Pancreas (tissue), 10 donors: ENCODE measurements at regions not wholly inside any gene's neighbourhood (a gene's known extent, or its start where the extent isn't known, plus 50 kb on each side); places are given as distances from the start of the nearest gene placed in this dataset.

Experiments used
- ATAC-seq, 4 donors: fragments of 200-7000 bp; cut with Tn5 transposase; one replicate each; pipeline versions ENCODE4 v1.8.0 to v1.9.1; 2020; ENCODE audit warnings: mild to moderate bottlenecking in 4 of 4, moderate library complexity in 4 of 4
- DNase-seq, 6 donors: peaks; one replicate each; pipeline ENCODE4 v3.0.0-alpha.2; 2020
- FAIRE-seq: peaks from 2 replicates; lab custom pipeline; 2012; peaks lifted over from hg19 to GRCh38; lab: Jason Lieb, UNC
- H3K27ac ChIP-seq, 4 donors: fragments of 200-600 bp; sonication (generic); 1 replicate in 3 of 4; 2 replicates in 1 of 4; pipeline versions ENCODE4 v1.5.0 to v1.8.0; 2020
- H3K27me3 ChIP-seq, 4 donors: fragments of 200-600 bp; one replicate each; pipeline ENCODE4 v1.8.0; 2021
- H3K36me3 ChIP-seq, 3 donors: fragments of 200-600 bp; sonication (generic) in 1 of 3; one replicate each; pipeline versions ENCODE4 v1.5.0 to v1.8.0; 2020 to 2021
- H3K4me1 ChIP-seq, 3 donors: fragments of 200-600 bp; one replicate each; pipeline ENCODE4 v1.8.0; 2021
- H3K4me3 ChIP-seq, 4 donors: fragments of 200-600 bp; sonication (generic) in 2 of 4; one replicate each; pipeline versions ENCODE4 v1.5.0 to v1.8.0; 2020 to 2021
- H3K9me3 ChIP-seq, 4 donors: fragments of 200-600 bp; one replicate each; pipeline ENCODE4 v1.8.0; 2021
- CTCF ChIP-seq, 4 donors: fragments of 200-600 bp; sonication (generic) in 3 of 4; IDR thresholded peaks; one replicate each; pipeline versions ENCODE4 v1.5.0 to v1.8.0; 2021; ENCODE audit warnings: antibody characterized with exemption in 4 of 4
- WGBS, 2 donors: extraction: QIAGEN DNeasy Blood & Tissue Kit; methylation state at CpG; one replicate each; pipeline ENCODE4 v1.1.7; 2013; 5-methylcytosine and 5-hydroxymethylcytosine counted together
- intact Hi-C, 3 donors: fragments of 100-400 bp; cut with DNase I; formaldehyde crosslinking; loops; one replicate each; pipeline versions ENCODE4 v1.11.1 to v1.14.2; 2022
- donor health status: healthy with polysubstance abuse.
- donor health status: DM: no; HTN: no; CAD: no; lungs with moderate emphysema.
- donor health status: DM: no; HTN: no; CAD: no.
- donor health status: control.
- donor health status: control.
- donor health status: Bipolar disorder and iron deficiency.
- donor health status: DM: yes; HTN: yes; CAD: no.
- donor health status: DM: no; HTN: no; CAD: no.
- donor health status: DM: no; HTN: no; CAD: no.
- donor health status: DM: yes; HTN: yes; CAD: no.

GRCh38 chr11:107249054-107249453 lies 208.6 kb downstream of the CWF19L2 start:
- Histone ChIP-seq H3K9me3 (no peaks in the 10 kb centered on the region), H3K27ac (no peak overlapping the region), H3K4me3 (no peak overlapping the region), H3K4me1 (no peaks in the 10 kb centered on the region), H3K36me3 (no peaks in the 10 kb centered on the region), H3K27me3 (no peaks in the 10 kb centered on the region)
- WGBS, 2 donors = 61 to 79% methylated on average over 5 of the region's 5 CpGs
- ATAC-seq (no peak), DNase-seq (no peak), FAIRE-seq (no peak)
- TF ChIP-seq CTCF (IDR thresholded peaks at IDR 0.05) = no peak
- intact Hi-C loops = no loop called here

GRCh38 chr11:107247167-107247861 lies 210.3 kb downstream of the CWF19L2 start:
- Histone ChIP-seq H3K27me3 (no peaks in the 10 kb centered on the region), H3K4me1 (no peaks in the 10 kb centered on the region), H3K27ac (no peak overlapping the region), H3K9me3 (no peaks in the 10 kb centered on the region), H3K36me3 (no peaks in the 10 kb centered on the region), H3K4me3 (no peak overlapping the region)
- intact Hi-C loops = no loop called here
- DNase-seq (no peak), FAIRE-seq (no peak), ATAC-seq (no peak)
- TF ChIP-seq CTCF (IDR thresholded peaks at IDR 0.05) = no peak
- 69 to 78% methylated on average over 4 of the region's 4 CpGs for WGBS, 2 donors

GRCh38 chr11:107243929-107244328 lies 213.7 kb downstream of the CWF19L2 start:
- Histone ChIP-seq H3K36me3 (no peaks in the 10 kb centered on the region), H3K9me3 (no peaks in the 10 kb centered on the region), H3K4me1 (no peaks in the 10 kb centered on the region), H3K4me3 (no peak overlapping the region), H3K27me3 (no peaks in the 10 kb centered on the region), H3K27ac (no peak overlapping the region)
- ATAC-seq = no peak
- 84 to 87% methylated on average over 1 of the region's 1 CpG for WGBS, 2 donors
- intact Hi-C loops = no loop called here
- FAIRE-seq = no peak
- DNase-seq = no peak
- TF ChIP-seq CTCF (IDR thresholded peaks at IDR 0.05) = no peak

- no peaks in the 10 kb centered on the region for H3K36me3 ChIP-seq
- TF ChIP-seq CTCF (IDR thresholded peaks at IDR 0.05) = no peak
- H3K4me3 ChIP-seq = no peak overlapping the region
- H3K27me3 ChIP-seq = no peaks in the 10 kb centered on the region
- no peaks in the 10 kb centered on the region for H3K9me3 ChIP-seq
- intact Hi-C loops = no loop called here
- H3K4me1 ChIP-seq = no peaks in the 10 kb centered on the region
- ATAC-seq (no peak), FAIRE-seq (no peak), DNase-seq (no peak)
- H3K27ac ChIP-seq = no peak overlapping the region
Measured at GRCh38 chr11:107232451-107232850, 214.2 kb upstream of the GUCY1A2 start.

- no peak for FAIRE-seq
- ATAC-seq = no peak
- no peak for DNase-seq
- Histone ChIP-seq H3K36me3 (no peaks in the 10 kb centered on the region), H3K9me3 (no peaks in the 10 kb centered on the region), H3K4me1 (no peaks in the 10 kb centered on the region), H3K27me3 (no peaks in the 10 kb centered on the region), H3K27ac (no peak overlapping the region), H3K4me3 (no peak overlapping the region)
- no peak for TF ChIP-seq CTCF (IDR thresholded peaks at IDR 0.05)
- intact Hi-C loops = no loop called here
Measured at GRCh38 chr11:107224836-107225235, 206.6 kb upstream of the GUCY1A2 start.
